ENCODE measurements at regions not wholly inside any gene's neighbourhood (a gene's known extent, or its start where the extent isn't known, plus 50 kb on each side); places are given as distances from the start of the nearest gene placed in this dataset.

- no peak for ATAC-seq
- 96% methylated on average over 6 of the region's 6 CpGs for WGBS, 2 donors
Measured at GRCh38 chr21:28834335-28835238, 158.1 kb downstream of the LTN1 start.

GRCh38 chr21:28833609-28834008 lies 159.1 kb downstream of the LTN1 start:
- no peaks in the 10 kb centered on the region for H3K27me3 ChIP-seq
- no peaks in the 10 kb centered on the region for H3K9me3 ChIP-seq
- ATAC-seq = no peak
- intact Hi-C loops (cut with DNase I) = no loop called here
- no peaks in the 10 kb centered on the region for H3K36me3 ChIP-seq
- H3K4me3 ChIP-seq = no peak overlapping the region
- TF ChIP-seq CTCF (IDR thresholded peaks at IDR 0.05) = no peak
- peaks cover 0 to 9% (median 0%) of the 10 kb centered on the region in 9 donors for H3K4me1 ChIP-seq
- 90 to 93% methylated on average over 3 of the region's 3 CpGs for WGBS, 2 donors
- peak overlapping the region in 1 of 10 donors; percentile 24 for H3K27ac ChIP-seq
- no peak for DNase-seq

More at GRCh38 chr21:28834335-28835238, 158.1 kb downstream of the LTN1 start:
- H3K4me3 ChIP-seq = no peak overlapping the region
- no peaks in the 10 kb centered on the region for H3K27me3 ChIP-seq
- H3K4me1 ChIP-seq = peaks cover 0 to 9% (median 0%) of the 10 kb centered on the region in 9 donors
- H3K9me3 ChIP-seq = peaks cover 0 to 6% (median 0%) of the 10 kb centered on the region in 11 donors
- TF ChIP-seq CTCF (IDR thresholded peaks at IDR 0.05) = no peak
- no peak overlapping the region for H3K27ac ChIP-seq
- intact Hi-C loops (cut with DNase I) = loop anchor here in 1 of 10 donors (5.0 kb wide), 1 partner anchor 1197 kb away; no protein-coding TSS in a partner anchor
- no peak for DNase-seq
- H3K36me3 ChIP-seq = no peaks in the 10 kb centered on the region

- intact Hi-C loops (cut with DNase I) = no loop called here
- no peak for TF ChIP-seq CTCF (IDR thresholded peaks at IDR 0.05)
- no peak for DNase-seq
- H3K4me3 ChIP-seq = no peak overlapping the region
- peaks cover 0 to 9% (median 0%) of the 10 kb centered on the region in 9 donors for H3K4me1 ChIP-seq
- WGBS, 2 donors = 91 to 94% methylated on average over 1 of the region's 1 CpG
- no peak for ATAC-seq
- peak overlapping the region in 1 of 10 donors; percentile 24 for H3K27ac ChIP-seq
- no peaks in the 10 kb centered on the region for H3K9me3 ChIP-seq
- H3K36me3 ChIP-seq = no peaks in the 10 kb centered on the region
- H3K27me3 ChIP-seq = no peaks in the 10 kb centered on the region
Measured at GRCh38 chr21:28833182-28833581, 159.5 kb downstream of the LTN1 start.

- Histone ChIP-seq H3K9me3 (no peaks in the 10 kb centered on the region), H3K4me1 (peaks cover 0 to 9% (median 0%) of the 10 kb centered on the region in 9 donors), H3K36me3 (no peaks in the 10 kb centered on the region), H3K27me3 (no peaks in the 10 kb centered on the region), H3K4me3 (no peak overlapping the region), H3K27ac (peak overlapping the region in 1 of 10 donors; percentile 21)
- WGBS, 2 donors = 96 to 97% methylated on average over 3 of the region's 3 CpGs
- TF ChIP-seq CTCF (IDR thresholded peaks at IDR 0.05) = no peak
- DNase-seq = no peak
- intact Hi-C loops (cut with DNase I) = no loop called here
- no peak for ATAC-seq
Measured at GRCh38 chr21:28832715-28833061, 160.0 kb downstream of the LTN1 start.

All from heart right ventricle (tissue), 16 donors.